ENCODE measurements at regions not wholly inside any gene's neighbourhood (a gene's known extent, or its start where the extent isn't known, plus 50 kb on each side); places are given as distances from the start of the nearest gene placed in this dataset.

GRCh38 chr9:11868795-11869194 is 824.4 kb upstream of the TYRP1 start:
- dilution Hi-C loops (cut with MboI; ENCODE audit: extremely low pct_ligation_motif_present, low sequenced_read_pairs) = no loop called here
- Histone ChIP-seq H3K36me3 (ENCODE audit: control insufficient read depth in 2 of 2, extremely low read depth in 1 of 2, insufficient read depth in 2 of 2, low read length in 2 of 2) (no peaks in the 10 kb centered on the region), H3K79me2 (ENCODE audit: control insufficient read depth, insufficient read depth, low read length) (no peaks in the 10 kb centered on the region), H3K4me3 (replicated peaks in 1 of 3; ENCODE audit: insufficient read depth in 1 of 3, low read depth in 1 of 3, low read length in 3 of 3) (no peak overlapping the region), H3K27me3 (ENCODE audit: control insufficient read depth in 2 of 2, insufficient read depth in 2 of 2, low read length in 2 of 2) (no peaks in the 10 kb centered on the region), H4K20me1 (replicated peaks; ENCODE audit: control insufficient read depth, extremely low read depth, insufficient read depth, low read length) (no peaks in the 10 kb centered on the region), H3K9me3 (replicated peaks; ENCODE audit: control insufficient read depth, insufficient read depth, low read length) (peaks cover 3% of the 10 kb centered on the region), H3K4me1 (ENCODE audit: control insufficient read depth, extremely low read depth, insufficient read depth, low read length) (no peaks in the 10 kb centered on the region), H2AFZ (ENCODE audit: low read depth, low read length) (no peak overlapping the region), H3K4me2 (ENCODE audit: insufficient read depth, low read length) (no peak overlapping the region), H3K27ac (ENCODE audit: insufficient read depth, low read depth, low read length) (no peak overlapping the region), H3K9ac (replicated peaks; ENCODE audit: extremely low read depth, insufficient read depth, low read length) (no peak overlapping the region), H3K9me1 (replicated peaks; ENCODE audit: control insufficient read depth, extremely low read depth, insufficient read depth, low read length) (no peaks in the 10 kb centered on the region)
- no peak for DNase-seq (ENCODE audit: low read depth, low spot score)
- FAIRE-seq = no peak
- intact Hi-C loops (cut with micrococcal nuclease) = no loop called here
- BruUV-seq (replicated peaks) = no TSS peak
- POLR2A ChIA-PET = no interaction called here
- no peak for TF ChIP-seq POLR2AphosphoS5 (IDR thresholded peaks at IDR 0.05; ENCODE audit: insufficient read depth, low read depth, low read length)
- TF ChIP-seq EZH2 (IDR thresholded peaks at IDR 0.05; ENCODE audit: borderline replicate concordance, low read depth, low read length, severe bottlenecking) = no peak
- no peak for TF ChIP-seq GATA2 (IDR thresholded peaks at IDR 0.05; ENCODE audit: insufficient read depth, insufficient read length, low read depth, low read length)
- TF ChIP-seq CTCF (IDR thresholded peaks at IDR 0.05; ENCODE audit: extremely low read depth in 1 of 2, insufficient read depth in 1 of 2, low read depth in 1 of 2, low read length in 2 of 2) = no peak
- CTCF ChIA-PET = no interaction called here

GRCh38 chr9:11871852-11872251 is 821.3 kb upstream of the TYRP1 start:
- no peak overlapping the region for H3K4me2 ChIP-seq (ENCODE audit: insufficient read depth, low read length)
- no peaks in the 10 kb centered on the region for H3K9me1 ChIP-seq (replicated peaks; ENCODE audit: control insufficient read depth, extremely low read depth, insufficient read depth, low read length)
- H3K79me2 ChIP-seq (ENCODE audit: control insufficient read depth, insufficient read depth, low read length) = no peaks in the 10 kb centered on the region
- no TSS peak for BruUV-seq (replicated peaks)
- dilution Hi-C loops (cut with MboI; ENCODE audit: extremely low pct_ligation_motif_present, low sequenced_read_pairs) = no loop called here
- CTCF ChIA-PET = no interaction called here
- FAIRE-seq = no peak
- H3K9ac ChIP-seq (replicated peaks; ENCODE audit: extremely low read depth, insufficient read depth, low read length) = no peak overlapping the region
- no peaks in the 10 kb centered on the region for H4K20me1 ChIP-seq (replicated peaks; ENCODE audit: control insufficient read depth, extremely low read depth, insufficient read depth, low read length)
- H3K27ac ChIP-seq (ENCODE audit: insufficient read depth, low read depth, low read length) = no peak overlapping the region
- POLR2A ChIA-PET = no interaction called here
- H3K4me1 ChIP-seq (ENCODE audit: control insufficient read depth, extremely low read depth, insufficient read depth, low read length) = no peaks in the 10 kb centered on the region
- H3K27me3 ChIP-seq (ENCODE audit: control insufficient read depth in 2 of 2, insufficient read depth in 2 of 2, low read length in 2 of 2) = no peaks in the 10 kb centered on the region
- no peak for DNase-seq (ENCODE audit: low read depth, low spot score)
- intact Hi-C loops (cut with micrococcal nuclease) = no loop called here
- H2AFZ ChIP-seq (ENCODE audit: low read depth, low read length) = no peak overlapping the region
- peaks cover 3% of the 10 kb centered on the region for H3K9me3 ChIP-seq (replicated peaks; ENCODE audit: control insufficient read depth, insufficient read depth, low read length)
- no peak overlapping the region for H3K4me3 ChIP-seq (replicated peaks in 1 of 3; ENCODE audit: insufficient read depth in 1 of 3, low read depth in 1 of 3, low read length in 3 of 3)
- TF ChIP-seq MYC (IDR thresholded peaks at IDR 0.05; ENCODE audit: low read depth, low read length) (no peak), POLR2AphosphoS5 (IDR thresholded peaks at IDR 0.05; ENCODE audit: insufficient read depth, low read depth, low read length) (no peak), JUN (IDR thresholded peaks at IDR 0.05; ENCODE audit: borderline replicate concordance, insufficient read depth, insufficient read length, low read depth) (no peak), MAX (IDR thresholded peaks at IDR 0.05; ENCODE audit: insufficient read depth, insufficient read length) (no peak), EZH2 (IDR thresholded peaks at IDR 0.05; ENCODE audit: borderline replicate concordance, low read depth, low read length, severe bottlenecking) (no peak), GATA2 (IDR thresholded peaks at IDR 0.05; ENCODE audit: insufficient read depth, insufficient read length, low read depth, low read length) (no peak), FOS (IDR thresholded peaks at IDR 0.05; ENCODE audit: borderline replicate concordance, insufficient read depth, low read length) (no peak), CTCF (IDR thresholded peaks at IDR 0.05; ENCODE audit: extremely low read depth in 1 of 2, insufficient read depth in 1 of 2, low read depth in 1 of 2, low read length in 2 of 2) (no peak), POLR2A (IDR thresholded peaks at IDR 0.05; ENCODE audit: low read depth, low read length) (no peak)
- no peaks in the 10 kb centered on the region for H3K36me3 ChIP-seq (ENCODE audit: control insufficient read depth in 2 of 2, extremely low read depth in 1 of 2, insufficient read depth in 2 of 2, low read length in 2 of 2)
